ENCODE measurements at regions not wholly inside any gene's neighbourhood (a gene's known extent, or its start where the extent isn't known, plus 50 kb on each side); places are given as distances from the start of the nearest gene placed in this dataset.

- TF ChIP-seq EP300 (IDR thresholded peaks at IDR 0.05; ENCODE audit: borderline replicate concordance) (no peak), REST (IDR thresholded peaks at IDR 0.05; ENCODE audit: low read depth) (no peak), RAD21 (IDR thresholded peaks at IDR 0.05; ENCODE audit: low read depth) (no peak), CREB1 (IDR thresholded peaks at IDR 0.05; ENCODE audit: low read depth) (no peak), TCF12 (IDR thresholded peaks at IDR 0.05; ENCODE audit: low read depth) (no peak), USF1 (IDR thresholded peaks at IDR 0.05) (no peak), TEAD4 (IDR thresholded peaks at IDR 0.05) (no peak), YY1 (IDR thresholded peaks at IDR 0.05; ENCODE audit: low read depth) (no peak), CEBPB (IDR thresholded peaks at IDR 0.05) (no peak), EGR1 (IDR thresholded peaks at IDR 0.05) (no peak), ZBTB7A (IDR thresholded peaks at IDR 0.05; ENCODE audit: low read depth) (no peak), MAX (IDR thresholded peaks at IDR 0.05) (no peak), NFIC (IDR thresholded peaks at IDR 0.05) (no peak), TAF1 (IDR thresholded peaks at IDR 0.05; ENCODE audit: low read depth) (no peak), FOXM1 (IDR thresholded peaks at IDR 0.05; ENCODE audit: borderline replicate concordance, low read depth) (no peak)
These were observed 469.3 kb downstream of the LRIG3 start for GRCh38 chr12:58450868-58451482.

- no peak for TF ChIP-seq TCF12 (IDR thresholded peaks at IDR 0.05; ENCODE audit: low read depth)
- TF ChIP-seq FOXM1 (IDR thresholded peaks at IDR 0.05; ENCODE audit: borderline replicate concordance, low read depth): no peak
- no peak for TF ChIP-seq CREB1 (IDR thresholded peaks at IDR 0.05; ENCODE audit: low read depth)
- TF ChIP-seq MAX (IDR thresholded peaks at IDR 0.05): no peak
- no peak for TF ChIP-seq TEAD4 (IDR thresholded peaks at IDR 0.05)
- no peak for TF ChIP-seq TAF1 (IDR thresholded peaks at IDR 0.05; ENCODE audit: low read depth)
- TF ChIP-seq RAD21 (IDR thresholded peaks at IDR 0.05; ENCODE audit: low read depth): no peak
- TF ChIP-seq EP300 (IDR thresholded peaks at IDR 0.05; ENCODE audit: borderline replicate concordance): no peak
- no peak for TF ChIP-seq ZBTB7A (IDR thresholded peaks at IDR 0.05; ENCODE audit: low read depth)
- TF ChIP-seq CEBPB (IDR thresholded peaks at IDR 0.05): no peak
- no peak for TF ChIP-seq USF1 (IDR thresholded peaks at IDR 0.05)
- no peak for TF ChIP-seq REST (IDR thresholded peaks at IDR 0.05; ENCODE audit: low read depth)
- no peak for TF ChIP-seq YY1 (IDR thresholded peaks at IDR 0.05; ENCODE audit: low read depth)
- TF ChIP-seq EGR1 (IDR thresholded peaks at IDR 0.05): no peak
- TF ChIP-seq NFIC (IDR thresholded peaks at IDR 0.05): no peak
These were observed 467.8 kb downstream of the LRIG3 start for GRCh38 chr12:58452546-58452945.

- TF ChIP-seq RAD21 (IDR thresholded peaks at IDR 0.05; ENCODE audit: low read depth) (no peak), YY1 (IDR thresholded peaks at IDR 0.05; ENCODE audit: low read depth) (no peak), CREB1 (IDR thresholded peaks at IDR 0.05; ENCODE audit: low read depth) (no peak), ZBTB7A (IDR thresholded peaks at IDR 0.05; ENCODE audit: low read depth) (no peak), REST (IDR thresholded peaks at IDR 0.05; ENCODE audit: low read depth) (no peak), NFIC (IDR thresholded peaks at IDR 0.05) (no peak), MAX (IDR thresholded peaks at IDR 0.05) (no peak), TEAD4 (IDR thresholded peaks at IDR 0.05) (no peak)
These were observed 467.0 kb downstream of the LRIG3 start for GRCh38 chr12:58453306-58453705.

- TF ChIP-seq EP300 (IDR thresholded peaks at IDR 0.05; ENCODE audit: borderline replicate concordance) (no peak), TEAD4 (IDR thresholded peaks at IDR 0.05) (no peak), TCF12 (IDR thresholded peaks at IDR 0.05; ENCODE audit: low read depth) (no peak), TAF1 (IDR thresholded peaks at IDR 0.05; ENCODE audit: low read depth) (no peak), RAD21 (IDR thresholded peaks at IDR 0.05; ENCODE audit: low read depth) (no peak), CREB1 (IDR thresholded peaks at IDR 0.05; ENCODE audit: low read depth) (no peak), USF1 (IDR thresholded peaks at IDR 0.05) (no peak), ZBTB7A (IDR thresholded peaks at IDR 0.05; ENCODE audit: low read depth) (no peak), EGR1 (IDR thresholded peaks at IDR 0.05) (no peak), FOXM1 (IDR thresholded peaks at IDR 0.05; ENCODE audit: borderline replicate concordance, low read depth) (no peak), MAX (IDR thresholded peaks at IDR 0.05) (no peak), YY1 (IDR thresholded peaks at IDR 0.05; ENCODE audit: low read depth) (no peak), CEBPB (IDR thresholded peaks at IDR 0.05) (no peak), REST (IDR thresholded peaks at IDR 0.05; ENCODE audit: low read depth) (no peak)
These were observed 465.2 kb downstream of the LRIG3 start for GRCh38 chr12:58455136-58455535.

Data from Ishikawa (cell line).